Fibroblast of pulmonary artery (primary cell): ENCODE measurements at regions not wholly inside any gene's neighbourhood (a gene's known extent, or its start where the extent isn't known, plus 50 kb on each side); places are given as distances from the start of the nearest gene placed in this dataset.

Experiments
- DNase-seq: peaks from one replicate; pipeline ENCODE4 v3.0.0-alpha.2; 2010; ENCODE audit warnings: low read depth
- H3K4me3 ChIP-seq: replicated peaks from 2 replicates; pipeline ENCODE4 v1.5.1; 2011; ENCODE audit warnings: low read depth, mild to moderate bottlenecking, control low read depth, low read length, moderate library complexity
- TF ChIP-seq, protein P1 (sequence below): IDR thresholded peaks from 2 replicates; pipeline ENCODE4 v1.5.1; 2011; ENCODE audit warnings: mild to moderate bottlenecking, control low read depth, low read length, inconsistent platforms; ENCODE audit errors: missing control alignments

DNA sequence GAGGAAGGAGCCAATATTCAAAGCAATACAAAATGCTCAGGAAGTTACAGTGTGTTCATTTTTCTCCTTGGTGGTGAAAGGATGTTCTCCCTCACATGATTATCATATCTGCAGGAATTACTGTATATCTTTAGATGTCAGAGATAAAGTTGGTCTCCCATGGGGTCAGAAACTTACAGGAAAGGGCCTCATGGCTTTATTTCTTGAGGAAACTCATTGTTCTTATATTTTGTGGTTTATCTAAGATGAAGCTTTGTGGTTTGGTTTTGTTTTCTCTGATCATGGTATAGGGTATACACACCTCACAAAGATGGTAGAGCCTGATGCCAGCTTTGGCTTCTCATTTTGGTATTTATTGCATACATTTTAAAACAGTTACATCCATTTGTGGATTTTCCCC is 100.5 kb upstream of the STXBP5 start:
- DNase-seq, result no peak
- TF ChIP-seq, protein P1, sequence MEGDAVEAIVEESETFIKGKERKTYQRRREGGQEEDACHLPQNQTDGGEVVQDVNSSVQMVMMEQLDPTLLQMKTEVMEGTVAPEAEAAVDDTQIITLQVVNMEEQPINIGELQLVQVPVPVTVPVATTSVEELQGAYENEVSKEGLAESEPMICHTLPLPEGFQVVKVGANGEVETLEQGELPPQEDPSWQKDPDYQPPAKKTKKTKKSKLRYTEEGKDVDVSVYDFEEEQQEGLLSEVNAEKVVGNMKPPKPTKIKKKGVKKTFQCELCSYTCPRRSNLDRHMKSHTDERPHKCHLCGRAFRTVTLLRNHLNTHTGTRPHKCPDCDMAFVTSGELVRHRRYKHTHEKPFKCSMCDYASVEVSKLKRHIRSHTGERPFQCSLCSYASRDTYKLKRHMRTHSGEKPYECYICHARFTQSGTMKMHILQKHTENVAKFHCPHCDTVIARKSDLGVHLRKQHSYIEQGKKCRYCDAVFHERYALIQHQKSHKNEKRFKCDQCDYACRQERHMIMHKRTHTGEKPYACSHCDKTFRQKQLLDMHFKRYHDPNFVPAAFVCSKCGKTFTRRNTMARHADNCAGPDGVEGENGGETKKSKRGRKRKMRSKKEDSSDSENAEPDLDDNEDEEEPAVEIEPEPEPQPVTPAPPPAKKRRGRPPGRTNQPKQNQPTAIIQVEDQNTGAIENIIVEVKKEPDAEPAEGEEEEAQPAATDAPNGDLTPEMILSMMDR, result no peak

GRCh38 chr6:147105786-147106185 is 98.4 kb upstream of the STXBP5 start:
- TF ChIP-seq, protein P1, result no peak
- H3K4me3 ChIP-seq, result no peak overlapping the region
- DNase-seq, result no peak

More for the DNA sequence above, 100.5 kb upstream of the STXBP5 start:
- H3K4me3 ChIP-seq, result no peak overlapping the region

GRCh38 chr6:147106759-147107401 is 97.3 kb upstream of the STXBP5 start:
- DNase-seq, result peak; percentile 69
- H3K4me3 ChIP-seq, result peak overlapping the region; percentile 21
- TF ChIP-seq, protein P1, result no peak

DNA sequence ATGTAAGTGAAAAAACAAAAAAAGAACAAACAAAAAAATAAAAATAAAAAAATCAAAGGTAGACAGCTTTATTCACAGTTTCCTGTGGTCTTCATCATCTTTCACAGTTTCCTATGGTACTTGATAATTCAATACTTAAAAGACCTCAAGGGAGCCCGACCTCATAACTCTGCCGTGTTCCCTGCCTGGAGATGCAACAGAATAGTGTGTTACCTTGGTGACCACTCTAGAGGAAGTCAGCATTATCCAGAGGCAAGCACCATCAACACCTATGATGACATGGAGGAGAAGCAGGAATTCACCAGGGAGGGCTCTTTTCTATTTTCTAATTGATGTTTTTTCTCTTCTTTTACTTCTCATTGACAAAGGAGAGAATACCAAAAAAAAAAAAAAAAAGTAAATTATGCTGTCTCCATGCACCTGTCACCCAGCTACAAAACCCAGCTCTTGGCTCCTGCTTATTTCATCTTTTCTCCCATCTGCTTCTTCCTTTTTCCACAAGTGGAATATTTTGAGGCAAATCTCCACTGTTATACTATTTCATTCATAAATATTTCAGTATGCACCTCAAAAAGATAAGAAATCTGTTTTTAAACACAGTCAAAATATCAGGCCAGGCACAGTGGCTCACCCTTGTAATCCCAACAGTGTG is 95.8 kb upstream of the STXBP5 start:
- DNase-seq, result no peak
- TF ChIP-seq, protein P1, result no peak
- no peak overlapping the region for H3K4me3 ChIP-seq

DNA sequence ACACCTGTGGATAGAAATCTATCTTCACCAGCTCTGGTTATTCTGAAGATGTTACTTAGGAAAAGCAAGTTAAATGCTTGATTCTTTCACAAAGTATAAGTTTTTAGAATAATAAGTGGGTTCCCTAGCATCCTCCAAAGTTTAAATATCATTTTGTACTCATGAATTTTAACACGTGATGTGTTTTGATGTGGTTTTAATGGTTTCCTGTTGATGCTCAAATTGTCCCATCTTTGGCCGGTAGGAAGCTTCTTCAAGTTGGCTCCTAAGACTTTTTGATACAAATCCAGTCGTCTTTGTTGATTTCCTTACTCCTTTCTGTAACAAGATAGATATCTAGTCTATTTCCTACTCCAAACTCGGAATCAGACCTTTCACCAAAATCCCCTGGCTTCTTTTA is 94.5 kb upstream of the STXBP5 start:
- no peak overlapping the region for H3K4me3 ChIP-seq
- TF ChIP-seq, protein P1, result no peak
- no peak for DNase-seq

DNA sequence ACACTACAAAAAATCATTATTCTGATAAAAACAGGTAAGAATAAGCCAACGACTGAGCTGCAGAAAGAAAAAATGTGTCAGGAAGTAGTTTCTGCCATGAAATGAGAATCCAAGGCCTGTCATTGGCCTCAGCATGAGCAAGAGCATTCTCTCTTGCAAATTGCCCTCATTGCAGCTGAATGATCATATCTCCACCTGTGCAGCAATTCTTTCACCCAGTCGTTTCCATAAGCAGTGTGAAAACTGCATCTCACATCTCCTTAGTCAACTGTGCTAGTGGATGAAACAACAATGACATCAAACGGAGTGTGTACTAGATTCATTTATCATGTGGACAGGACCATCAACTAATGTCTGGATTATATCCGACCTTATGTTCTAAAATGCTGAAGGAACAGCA is 88.2 kb upstream of the STXBP5 start:
- H3K4me3 ChIP-seq, result no peak overlapping the region
- TF ChIP-seq, protein P1, result no peak
- no peak for DNase-seq

DNA sequence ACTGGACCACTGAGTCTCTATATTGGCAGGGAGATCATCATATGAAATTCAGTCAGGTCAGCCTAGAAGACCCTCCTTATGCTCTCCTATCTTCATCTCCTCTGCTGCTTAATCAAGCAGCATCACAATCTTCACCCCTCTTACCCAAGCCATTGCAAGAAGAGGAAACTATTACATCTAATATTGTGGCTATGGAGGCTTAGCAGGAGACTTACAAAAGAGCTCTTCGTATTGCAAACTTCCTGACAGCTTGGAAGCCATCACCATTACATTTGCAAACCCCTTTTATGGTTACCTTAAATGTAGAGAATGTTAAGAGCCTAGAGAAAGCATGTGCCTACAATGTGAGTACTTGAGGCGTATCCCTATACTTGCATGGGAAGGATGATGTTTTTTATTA is 87.2 kb upstream of the STXBP5 start:
- DNase-seq, result no peak
- TF ChIP-seq, protein P1, result no peak
- H3K4me3 ChIP-seq, result no peak overlapping the region
